OCI-LY7 (cell line): ENCODE measurements at regions not wholly inside any gene's neighbourhood (a gene's known extent, or its start where the extent isn't known, plus 50 kb on each side); places are given as distances from the start of the nearest gene placed in this dataset.

Source experiments
- EZH2phosphoT487 ChIP-seq: fragments of 200-600 bp; sonication (generic); IDR thresholded peaks from 2 replicates; pipeline ENCODE4 v1.6.1; 2018; ENCODE audit warnings: low read depth, borderline replicate concordance, mild to moderate bottlenecking, mixed run types, antibody characterized with exemption, low read length, moderate library complexity, mixed read lengths
- TF ChIP-seq, protein P1 (sequence below): fragments of 200-600 bp; sonication (generic); conservative IDR thresholded peaks from 2 replicates; pipeline ENCODE4 v1.5.1; 2014; ENCODE audit warnings: mild to moderate bottlenecking, antibody characterized with exemption, low read length, moderate library complexity, mixed read lengths

DNA sequence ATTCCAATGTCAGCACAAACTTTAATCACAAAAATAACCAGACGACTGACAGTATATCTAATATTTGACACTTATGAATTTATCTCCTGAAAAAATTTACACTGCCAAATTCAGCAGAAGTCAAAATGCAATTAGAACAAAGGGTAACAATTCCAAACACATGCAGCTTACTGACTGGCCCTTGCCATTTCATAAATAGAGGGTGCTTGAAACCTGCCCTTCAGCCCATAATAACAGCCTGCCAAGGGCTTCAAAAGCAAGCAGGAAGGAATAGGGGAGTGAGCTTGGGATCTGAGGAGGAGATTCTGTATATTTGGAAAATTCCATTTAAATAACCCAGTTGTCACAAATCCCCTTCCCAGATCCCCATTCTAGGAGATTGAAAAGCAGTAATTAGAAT, 66.1 kb upstream of the IQCM start:
- TF ChIP-seq, protein P1, sequence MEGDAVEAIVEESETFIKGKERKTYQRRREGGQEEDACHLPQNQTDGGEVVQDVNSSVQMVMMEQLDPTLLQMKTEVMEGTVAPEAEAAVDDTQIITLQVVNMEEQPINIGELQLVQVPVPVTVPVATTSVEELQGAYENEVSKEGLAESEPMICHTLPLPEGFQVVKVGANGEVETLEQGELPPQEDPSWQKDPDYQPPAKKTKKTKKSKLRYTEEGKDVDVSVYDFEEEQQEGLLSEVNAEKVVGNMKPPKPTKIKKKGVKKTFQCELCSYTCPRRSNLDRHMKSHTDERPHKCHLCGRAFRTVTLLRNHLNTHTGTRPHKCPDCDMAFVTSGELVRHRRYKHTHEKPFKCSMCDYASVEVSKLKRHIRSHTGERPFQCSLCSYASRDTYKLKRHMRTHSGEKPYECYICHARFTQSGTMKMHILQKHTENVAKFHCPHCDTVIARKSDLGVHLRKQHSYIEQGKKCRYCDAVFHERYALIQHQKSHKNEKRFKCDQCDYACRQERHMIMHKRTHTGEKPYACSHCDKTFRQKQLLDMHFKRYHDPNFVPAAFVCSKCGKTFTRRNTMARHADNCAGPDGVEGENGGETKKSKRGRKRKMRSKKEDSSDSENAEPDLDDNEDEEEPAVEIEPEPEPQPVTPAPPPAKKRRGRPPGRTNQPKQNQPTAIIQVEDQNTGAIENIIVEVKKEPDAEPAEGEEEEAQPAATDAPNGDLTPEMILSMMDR, result no peak
- TF ChIP-seq EZH2phosphoT487, result no peak
